AML-193 (cell line): ENCODE measurements at regions not wholly inside any gene's neighbourhood (a gene's known extent, or its start where the extent isn't known, plus 50 kb on each side); places are given as distances from the start of the nearest gene placed in this dataset.

Experiments used
- DNase-seq, 2 experiments: peaks; one replicate each; lab custom pipeline; 2025; lab: John Stamatoyannopoulos, UW

GRCh38 chr5:74288448-74289108, 351.9 kb downstream of the ENC1 start:
- DNase-seq, result no peak

- no peak for DNase-seq
Observed at GRCh38 chr5:74288038-74288437, 352.5 kb downstream of the ENC1 start.

- no peak for DNase-seq
Observed at GRCh38 chr5:74286734-74287695, 353.5 kb downstream of the ENC1 start.

- DNase-seq, result no peak
Observed at GRCh38 chr5:74285675-74286280, 354.8 kb downstream of the ENC1 start.

- no peak for DNase-seq
Observed at GRCh38 chr5:74282490-74282889, 358.0 kb downstream of the ENC1 start.

- DNase-seq, result no peak
Observed at GRCh38 chr5:74281166-74281565, 359.4 kb downstream of the ENC1 start.

- DNase-seq, result no peak
Observed at GRCh38 chr5:74280306-74280705, 360.2 kb downstream of the ENC1 start.

GRCh38 chr5:74279244-74279643, 361.3 kb downstream of the ENC1 start:
- no peak for DNase-seq

- DNase-seq, result no peak
Observed at GRCh38 chr5:74277418-74277817, 363.1 kb downstream of the ENC1 start.

- peak; percentile 37 to 44 for DNase-seq
Observed at GRCh38 chr5:74275171-74275992, 365.1 kb downstream of the ENC1 start.

GRCh38 chr5:74274326-74274725, 366.2 kb downstream of the ENC1 start:
- DNase-seq, result no peak

GRCh38 chr5:74272831-74273451, 367.6 kb downstream of the ENC1 start:
- no peak for DNase-seq

GRCh38 chr5:74272024-74272775, 368.3 kb downstream of the ENC1 start:
- no peak for DNase-seq

GRCh38 chr5:74268297-74268696, 372.2 kb downstream of the ENC1 start:
- no peak for DNase-seq

GRCh38 chr5:74266836-74267235, 373.7 kb downstream of the ENC1 start:
- DNase-seq, result no peak

- no peak for DNase-seq
Observed at GRCh38 chr5:74266132-74266531, 374.4 kb downstream of the ENC1 start.

- peak in 1 of 2 experiments; percentile 6 for DNase-seq
Observed at GRCh38 chr5:74262544-74263207, 377.9 kb downstream of the ENC1 start.

GRCh38 chr5:74261866-74262265, 378.7 kb downstream of the ENC1 start:
- DNase-seq, result no peak

- peak in 1 of 2 experiments; percentile 5 for DNase-seq
Observed at GRCh38 chr5:74261421-74261820, 379.1 kb downstream of the ENC1 start.

GRCh38 chr5:74259572-74259971, 381.0 kb downstream of the ENC1 start:
- DNase-seq, result no peak
